ENCODE measurements at regions not wholly inside any gene's neighbourhood (a gene's known extent, or its start where the extent isn't known, plus 50 kb on each side); places are given as distances from the start of the nearest gene placed in this dataset.

- no peak for DNase-seq
Measured at GRCh38 chr3:944786-945185, 148.0 kb upstream of the CNTN6 start.

- no peak for DNase-seq
Measured at GRCh38 chr3:945738-946137, 147.1 kb upstream of the CNTN6 start.

GRCh38 chr3:952906-953305, 139.9 kb upstream of the CNTN6 start:
- DNase-seq, result no peak

GRCh38 chr3:963255-963654, 129.6 kb upstream of the CNTN6 start:
- DNase-seq, result no peak

GRCh38 chr3:963755-964154, 129.1 kb upstream of the CNTN6 start:
- no peak for DNase-seq

GRCh38 chr3:965826-966225, 127.0 kb upstream of the CNTN6 start:
- DNase-seq, result no peak

GRCh38 chr3:966341-966740, 126.5 kb upstream of the CNTN6 start:
- DNase-seq, result no peak

- DNase-seq, result no peak
Measured at GRCh38 chr3:973340-973739, 119.5 kb upstream of the CNTN6 start.

GRCh38 chr3:976006-976405, 116.8 kb upstream of the CNTN6 start:
- DNase-seq, result no peak

GRCh38 chr3:981156-981555, 111.7 kb upstream of the CNTN6 start:
- no peak for DNase-seq

- DNase-seq, result no peak
Measured at GRCh38 chr3:988785-989184, 104.0 kb upstream of the CNTN6 start.

- DNase-seq, result no peak
Measured at GRCh38 chr3:992871-993270, 100.0 kb upstream of the CNTN6 start.

- DNase-seq, result no peak
Measured at GRCh38 chr3:1002010-1002409, 90.8 kb upstream of the CNTN6 start.

GRCh38 chr3:1007866-1008265, 85.0 kb upstream of the CNTN6 start:
- DNase-seq, result no peak

- no peak for DNase-seq
Measured at GRCh38 chr3:1010228-1010627, 82.6 kb upstream of the CNTN6 start.

- no peak for DNase-seq
Measured at GRCh38 chr3:1015826-1016225, 77.0 kb upstream of the CNTN6 start.

- DNase-seq, result peak; percentile 2
Measured at GRCh38 chr3:1017870-1018269, 75.0 kb upstream of the CNTN6 start.

- no peak for DNase-seq
Measured at GRCh38 chr3:1019157-1019556, 73.7 kb upstream of the CNTN6 start.

- DNase-seq, result no peak
Measured at GRCh38 chr3:1026395-1026794, 66.4 kb upstream of the CNTN6 start.

GRCh38 chr3:1036207-1036826, 56.5 kb upstream of the CNTN6 start:
- no peak for DNase-seq

GRCh38 chr3:1037631-1038030, 55.2 kb upstream of the CNTN6 start:
- no peak for DNase-seq
